ENCODE measurements at regions not wholly inside any gene's neighbourhood (a gene's known extent, or its start where the extent isn't known, plus 50 kb on each side); places are given as distances from the start of the nearest gene placed in this dataset.

DNA sequence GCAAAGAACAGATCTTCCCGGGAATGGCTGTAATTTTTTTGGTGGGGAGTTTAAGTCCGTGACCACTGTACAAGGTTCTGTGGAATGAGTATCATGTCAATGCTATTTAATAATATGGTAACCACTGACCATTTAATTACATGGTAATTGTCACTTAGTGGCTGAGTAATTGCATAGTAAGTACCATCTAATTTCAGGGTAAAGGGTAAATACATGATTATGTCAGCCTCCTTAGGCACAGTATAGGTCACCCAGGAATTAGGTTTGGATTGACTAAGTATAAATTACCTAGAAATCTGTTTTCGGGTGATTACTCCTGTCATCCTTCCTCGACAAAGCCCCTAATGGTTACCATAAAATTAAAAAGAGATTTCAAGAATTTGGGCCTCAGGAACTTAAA, 120.1 kb upstream of the AGBL1 start:
- Histone ChIP-seq H3K9me3 (ENCODE audit: low read length) (no peaks in the 10 kb centered on the region), H3K36me3 (ENCODE audit: insufficient read depth, low read length) (no peaks in the 10 kb centered on the region), H2AFZ (ENCODE audit: low read depth, low read length) (no peak overlapping the region), H3K27me3 (ENCODE audit: insufficient read depth, low read length) (no peaks in the 10 kb centered on the region), H3K4me3 (ENCODE audit: low read length) (no peak overlapping the region), H3K4me1 (ENCODE audit: insufficient read depth, low read length) (no peaks in the 10 kb centered on the region)

DNA sequence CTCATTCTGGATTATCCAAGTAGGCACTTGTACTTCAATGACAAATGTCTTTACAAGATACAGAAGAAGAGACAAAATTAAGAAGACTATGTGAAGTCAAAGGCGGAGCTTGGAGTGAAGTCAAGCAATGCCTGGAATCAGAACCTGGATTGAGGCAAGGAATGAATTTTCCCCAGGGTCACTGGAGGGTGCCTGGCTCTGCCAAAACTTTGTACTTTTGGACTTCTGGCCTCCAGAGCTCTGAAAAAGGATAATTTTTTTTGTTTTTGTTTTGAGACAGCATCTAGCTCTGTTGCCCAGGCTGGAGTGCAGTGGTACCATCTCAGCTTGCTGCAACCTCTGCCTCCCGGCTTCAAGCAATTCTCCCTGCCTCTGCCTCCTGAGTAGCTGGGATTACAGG, 119.3 kb upstream of the AGBL1 start:
- Histone ChIP-seq H3K36me3 (ENCODE audit: insufficient read depth, low read length) (no peaks in the 10 kb centered on the region), H3K27me3 (ENCODE audit: insufficient read depth, low read length) (no peaks in the 10 kb centered on the region), H2AFZ (ENCODE audit: low read depth, low read length) (no peak overlapping the region), H3K9me3 (ENCODE audit: low read length) (no peaks in the 10 kb centered on the region), H3K4me3 (ENCODE audit: low read length) (no peak overlapping the region), H3K4me1 (ENCODE audit: insufficient read depth, low read length) (no peaks in the 10 kb centered on the region)

GRCh38 chr15:85961821-85962220, 117.8 kb upstream of the AGBL1 start:
- Histone ChIP-seq H2AFZ (ENCODE audit: low read depth, low read length) (no peak overlapping the region), H3K36me3 (ENCODE audit: insufficient read depth, low read length) (no peaks in the 10 kb centered on the region), H3K4me3 (ENCODE audit: low read length) (no peak overlapping the region), H3K4me1 (ENCODE audit: insufficient read depth, low read length) (no peaks in the 10 kb centered on the region), H3K27me3 (ENCODE audit: insufficient read depth, low read length) (no peaks in the 10 kb centered on the region), H3K9me3 (ENCODE audit: low read length) (no peaks in the 10 kb centered on the region)

DNA sequence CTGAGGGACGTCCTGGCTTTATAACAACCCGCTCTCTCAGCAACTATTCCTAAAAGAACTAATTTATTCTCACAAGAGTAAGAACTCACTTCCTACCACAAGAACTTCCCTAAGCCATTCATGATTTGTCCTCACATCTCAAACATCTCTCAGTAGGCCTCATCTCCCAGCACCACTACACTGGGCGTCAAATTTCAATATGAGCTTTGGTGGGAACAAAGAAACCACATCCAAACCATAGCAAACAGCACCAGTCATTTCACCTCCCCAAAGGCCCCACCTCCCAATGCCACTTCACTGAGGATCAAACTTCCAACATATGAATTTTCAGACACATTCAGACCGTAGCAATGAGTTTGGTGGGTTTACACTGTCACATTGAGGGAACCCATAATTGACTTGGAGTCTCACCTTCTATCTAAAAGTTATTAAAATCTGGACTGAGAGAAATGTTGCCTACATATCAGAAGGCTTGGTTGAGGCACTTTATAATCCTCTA, 116.4 kb upstream of the AGBL1 start:
- Histone ChIP-seq H3K27me3 (ENCODE audit: insufficient read depth, low read length) (no peaks in the 10 kb centered on the region), H3K4me1 (ENCODE audit: insufficient read depth, low read length) (no peaks in the 10 kb centered on the region), H3K9me3 (ENCODE audit: low read length) (no peaks in the 10 kb centered on the region), H2AFZ (ENCODE audit: low read depth, low read length) (no peak overlapping the region), H3K36me3 (ENCODE audit: insufficient read depth, low read length) (no peaks in the 10 kb centered on the region), H3K4me3 (ENCODE audit: low read length) (no peak overlapping the region)

DNA sequence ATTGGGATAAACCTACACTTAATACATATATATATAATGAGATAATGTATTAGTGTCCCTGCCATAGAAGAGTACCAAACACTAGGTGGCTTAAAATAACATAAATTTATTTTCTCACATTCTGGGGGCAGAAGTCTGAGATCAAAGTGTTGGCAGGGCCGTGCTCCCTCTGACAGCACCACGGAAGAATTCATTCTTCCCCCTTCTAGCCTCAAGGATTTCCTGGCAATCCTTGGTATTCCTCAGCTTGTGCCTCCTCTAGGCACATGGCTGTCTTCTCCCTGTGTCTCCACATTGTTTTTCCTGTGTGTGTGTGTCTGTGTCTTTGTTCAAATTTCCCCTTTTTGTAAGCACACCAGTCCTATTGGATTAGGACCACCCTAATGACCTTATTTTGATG, 115.2 kb upstream of the AGBL1 start:
- no peak overlapping the region for H2AFZ ChIP-seq (ENCODE audit: low read depth, low read length)
- no peak overlapping the region for H3K4me3 ChIP-seq (ENCODE audit: low read length)
- H3K36me3 ChIP-seq (ENCODE audit: insufficient read depth, low read length): no peaks in the 10 kb centered on the region
- no peaks in the 10 kb centered on the region for H3K9me3 ChIP-seq (ENCODE audit: low read length)
- no peaks in the 10 kb centered on the region for H3K27me3 ChIP-seq (ENCODE audit: insufficient read depth, low read length)
- no peaks in the 10 kb centered on the region for H3K4me1 ChIP-seq (ENCODE audit: insufficient read depth, low read length)

DNA sequence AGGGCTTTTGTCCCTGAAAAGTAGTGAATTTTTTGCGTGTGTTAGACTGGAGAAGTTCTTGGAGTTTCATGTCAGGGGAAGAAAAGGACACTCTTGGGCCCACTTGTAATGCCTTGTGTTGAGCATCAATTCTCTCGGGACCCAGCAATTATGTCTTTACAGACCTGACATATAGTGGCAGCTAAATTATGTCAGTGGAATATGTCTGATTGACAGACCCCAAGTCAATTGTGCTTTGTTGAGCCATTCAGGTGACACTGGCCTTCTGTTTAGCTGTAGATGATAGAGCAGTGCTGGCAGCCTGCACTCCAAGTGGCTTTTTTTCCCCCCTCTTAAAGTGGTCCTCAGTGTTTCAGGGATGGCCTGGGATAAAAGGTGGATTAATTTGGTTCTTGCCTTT, 112.1 kb upstream of the AGBL1 start:
- Histone ChIP-seq H2AFZ (ENCODE audit: low read depth, low read length) (no peak overlapping the region), H3K9me3 (ENCODE audit: low read length) (no peaks in the 10 kb centered on the region), H3K27me3 (ENCODE audit: insufficient read depth, low read length) (no peaks in the 10 kb centered on the region), H3K36me3 (ENCODE audit: insufficient read depth, low read length) (no peaks in the 10 kb centered on the region), H3K4me1 (ENCODE audit: insufficient read depth, low read length) (no peaks in the 10 kb centered on the region), H3K4me3 (ENCODE audit: low read length) (no peak overlapping the region)

DNA sequence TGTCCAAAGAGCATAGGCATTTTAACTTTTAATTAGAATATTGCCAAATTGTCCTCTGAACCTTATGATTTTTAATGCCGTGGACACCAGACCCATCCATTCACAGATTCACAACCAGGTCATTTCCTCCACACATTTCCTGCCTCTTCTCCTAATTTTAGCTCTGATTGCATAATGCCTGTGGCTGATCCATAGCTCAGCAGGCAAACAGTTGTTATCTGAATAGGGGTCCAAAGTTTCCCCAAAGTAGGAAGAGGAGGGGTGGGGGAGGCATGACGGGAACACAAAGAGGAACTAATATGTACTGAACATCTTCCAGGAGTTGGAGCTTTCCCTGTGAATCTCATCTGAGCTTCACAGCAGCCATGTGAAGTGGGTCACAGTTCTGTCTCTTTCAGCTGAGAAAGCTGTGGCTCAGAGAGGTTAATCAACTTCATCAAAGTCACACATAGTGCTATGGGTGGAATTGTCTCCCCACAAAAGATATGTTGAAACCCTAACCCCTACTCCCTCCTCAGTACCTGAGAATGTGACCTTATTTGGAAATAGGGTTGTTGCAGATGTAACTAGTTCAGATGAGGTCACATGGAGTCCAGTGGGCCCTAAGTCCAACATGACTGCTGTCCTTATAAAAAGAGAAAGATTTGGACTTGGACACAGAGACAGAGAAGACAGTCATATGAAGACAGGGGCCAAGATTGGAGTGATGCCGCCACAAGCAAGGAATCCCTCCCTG, 106.7 kb upstream of the AGBL1 start:
- no peaks in the 10 kb centered on the region for H3K36me3 ChIP-seq (ENCODE audit: insufficient read depth, low read length)
- no peaks in the 10 kb centered on the region for H3K9me3 ChIP-seq (ENCODE audit: low read length)

GRCh38 chr15:85973584-85974347, 105.9 kb upstream of the AGBL1 start:
- no peaks in the 10 kb centered on the region for H3K4me1 ChIP-seq (ENCODE audit: insufficient read depth, low read length)
- no peaks in the 10 kb centered on the region for H3K27me3 ChIP-seq (ENCODE audit: insufficient read depth, low read length)
- H3K9me3 ChIP-seq (ENCODE audit: low read length): no peaks in the 10 kb centered on the region
- no peak overlapping the region for H2AFZ ChIP-seq (ENCODE audit: low read depth, low read length)
- H3K4me3 ChIP-seq (ENCODE audit: low read length): no peak overlapping the region
- no peaks in the 10 kb centered on the region for H3K36me3 ChIP-seq (ENCODE audit: insufficient read depth, low read length)

More for the DNA sequence above, 106.7 kb upstream of the AGBL1 start:
- H3K4me3 ChIP-seq (ENCODE audit: low read length): no peak overlapping the region
- no peaks in the 10 kb centered on the region for H3K27me3 ChIP-seq (ENCODE audit: insufficient read depth, low read length)
- H3K4me1 ChIP-seq (ENCODE audit: insufficient read depth, low read length): no peaks in the 10 kb centered on the region
- no peak overlapping the region for H2AFZ ChIP-seq (ENCODE audit: low read depth, low read length)

- no peaks in the 10 kb centered on the region for H3K4me1 ChIP-seq (ENCODE audit: insufficient read depth, low read length)
- no peaks in the 10 kb centered on the region for H3K9me3 ChIP-seq (ENCODE audit: low read length)
- H3K4me3 ChIP-seq (ENCODE audit: low read length): no peak overlapping the region
- H3K27me3 ChIP-seq (ENCODE audit: insufficient read depth, low read length): no peaks in the 10 kb centered on the region
- no peaks in the 10 kb centered on the region for H3K36me3 ChIP-seq (ENCODE audit: insufficient read depth, low read length)
- no peak overlapping the region for H2AFZ ChIP-seq (ENCODE audit: low read depth, low read length)
These were observed 105.3 kb upstream of the AGBL1 start for GRCh38 chr15:85974348-85974705.

- Histone ChIP-seq H3K36me3 (ENCODE audit: insufficient read depth, low read length) (no peaks in the 10 kb centered on the region), H2AFZ (ENCODE audit: low read depth, low read length) (no peak overlapping the region), H3K27me3 (ENCODE audit: insufficient read depth, low read length) (no peaks in the 10 kb centered on the region), H3K9me3 (ENCODE audit: low read length) (no peaks in the 10 kb centered on the region), H3K4me1 (ENCODE audit: insufficient read depth, low read length) (no peaks in the 10 kb centered on the region), H3K4me3 (ENCODE audit: low read length) (no peak overlapping the region)
These were observed 104.9 kb upstream of the AGBL1 start for GRCh38 chr15:85974742-85975141.

DNA sequence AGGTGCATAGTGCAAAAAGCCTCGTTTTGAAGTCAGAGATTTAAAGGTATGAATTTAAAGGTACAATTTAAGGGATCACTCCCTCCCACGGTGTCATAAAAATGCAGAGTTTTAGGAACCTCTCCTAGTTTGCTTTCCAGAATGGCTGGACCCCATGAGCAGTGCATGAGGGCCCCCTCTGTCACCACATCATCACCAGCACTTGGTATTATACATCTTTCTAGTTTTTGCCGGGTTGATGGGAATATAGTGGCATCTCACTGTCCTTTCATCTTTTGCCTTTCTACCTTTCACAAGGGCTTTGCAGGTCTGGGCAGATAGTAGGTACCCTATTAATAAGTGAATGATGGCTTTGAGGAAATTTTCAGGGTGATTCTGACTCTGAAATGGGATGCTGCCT, 103.6 kb upstream of the AGBL1 start:
- Histone ChIP-seq H3K36me3 (ENCODE audit: insufficient read depth, low read length) (no peaks in the 10 kb centered on the region), H3K4me1 (ENCODE audit: insufficient read depth, low read length) (no peaks in the 10 kb centered on the region), H3K4me3 (ENCODE audit: low read length) (no peak overlapping the region), H3K9me3 (ENCODE audit: low read length) (no peaks in the 10 kb centered on the region), H2AFZ (ENCODE audit: low read depth, low read length) (no peak overlapping the region), H3K27me3 (ENCODE audit: insufficient read depth, low read length) (no peaks in the 10 kb centered on the region)

DNA sequence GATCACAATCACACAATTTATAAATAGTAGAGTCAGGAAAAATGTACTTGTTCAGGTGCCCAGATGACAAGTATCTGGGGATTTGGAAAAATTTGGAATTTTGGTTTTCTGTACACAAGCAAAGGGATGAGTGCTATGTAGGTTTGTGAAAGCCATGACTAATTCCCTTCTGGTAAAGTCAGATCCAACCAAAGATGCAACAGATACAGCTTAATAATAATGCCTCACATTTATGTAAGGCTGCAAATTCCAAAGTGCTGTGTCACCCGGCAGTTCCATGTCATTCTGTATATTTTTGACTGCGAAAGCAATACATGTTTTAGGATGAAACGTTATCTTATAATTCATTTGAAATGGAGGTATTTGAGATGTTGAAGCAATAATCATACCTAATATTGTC, 102.7 kb upstream of the AGBL1 start:
- Histone ChIP-seq H2AFZ (ENCODE audit: low read depth, low read length) (no peak overlapping the region), H3K36me3 (ENCODE audit: insufficient read depth, low read length) (no peaks in the 10 kb centered on the region)

DNA sequence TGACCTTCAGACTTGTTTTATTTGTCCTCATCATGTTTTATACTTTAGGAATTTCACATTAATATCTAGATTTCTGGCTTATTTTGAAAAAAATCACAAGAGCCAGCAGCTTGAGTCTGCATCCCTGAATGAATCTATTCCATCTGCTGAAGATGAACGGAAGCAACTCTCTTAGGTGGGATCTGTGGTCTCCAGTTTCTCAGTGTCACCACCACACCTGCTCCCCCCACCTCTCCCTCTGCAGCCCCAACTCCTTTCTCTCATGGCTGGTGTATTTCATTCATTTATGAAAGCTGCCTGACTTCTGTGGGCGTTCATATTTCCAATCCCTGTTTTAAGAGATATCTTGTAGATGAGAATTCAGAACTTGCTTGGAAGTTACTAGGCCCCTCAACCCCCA, 102.1 kb upstream of the AGBL1 start:
- Histone ChIP-seq H3K36me3 (ENCODE audit: insufficient read depth, low read length) (no peaks in the 10 kb centered on the region), H3K4me3 (ENCODE audit: low read length) (no peak overlapping the region), H3K4me1 (ENCODE audit: insufficient read depth, low read length) (no peaks in the 10 kb centered on the region), H3K9me3 (ENCODE audit: low read length) (no peaks in the 10 kb centered on the region), H2AFZ (ENCODE audit: low read depth, low read length) (no peak overlapping the region), H3K27me3 (ENCODE audit: insufficient read depth, low read length) (no peaks in the 10 kb centered on the region)

More for the DNA sequence above, 102.7 kb upstream of the AGBL1 start:
- Histone ChIP-seq H3K9me3 (ENCODE audit: low read length) (no peaks in the 10 kb centered on the region), H3K4me1 (ENCODE audit: insufficient read depth, low read length) (no peaks in the 10 kb centered on the region), H3K27me3 (ENCODE audit: insufficient read depth, low read length) (no peaks in the 10 kb centered on the region), H3K4me3 (ENCODE audit: low read length) (no peak overlapping the region)
